IMR-90 (cell line): ENCODE measurements at regions not wholly inside any gene's neighbourhood (a gene's known extent, or its start where the extent isn't known, plus 50 kb on each side); places are given as distances from the start of the nearest gene placed in this dataset.

Experiments used
- CEBPB ChIP-seq: IDR thresholded peaks from 2 replicates; pipeline ENCODE4 v1.6.1; 2012; ENCODE audit warnings: low read depth, low read length, improper control_type of control experiment
- CHD1 ChIP-seq: IDR thresholded peaks from 2 replicates; pipeline ENCODE4 v1.6.1; 2012; ENCODE audit warnings: low read depth, low read length, improper control_type of control experiment
- CTCF ChIP-seq: conservative IDR thresholded peaks from 2 replicates; pipeline ENCODE4 v1.5.1; 2012; ENCODE audit warnings: mild to moderate bottlenecking, low read depth, low read length, improper control_type of control experiment
- MAZ ChIP-seq: IDR thresholded peaks from 2 replicates; pipeline ENCODE4 v1.6.1; 2012; ENCODE audit warnings: low read depth, mild to moderate bottlenecking, low read length, improper control_type of control experiment, moderate library complexity, borderline replicate concordance
- NFE2L2 ChIP-seq: fragments of 150-350 bp; IDR thresholded peaks from 2 replicates; pipeline ENCODE4 v1.6.1; 2016; ENCODE audit warnings: low read depth, mild to moderate bottlenecking, low read length
- POLR2A ChIP-seq: IDR thresholded peaks from 2 replicates; pipeline ENCODE4 v1.6.1; 2012; ENCODE audit warnings: mild to moderate bottlenecking, low read depth, low read length
- RFX5 ChIP-seq: IDR thresholded peaks from 2 replicates; pipeline ENCODE4 v1.8.0; 2012; ENCODE audit warnings: low read depth, mild to moderate bottlenecking, low read length, moderate library complexity
- SMC3 ChIP-seq: fragments of 150-350 bp; IDR thresholded peaks from 2 replicates; pipeline ENCODE4 v1.6.1; 2016; ENCODE audit warnings: low read depth, mild to moderate bottlenecking, antibody characterized with exemption, low read length, moderate library complexity
- USF2 ChIP-seq: fragments of 150-350 bp; IDR thresholded peaks from 2 replicates; pipeline ENCODE4 v1.6.1; 2017; ENCODE audit warnings: mild to moderate bottlenecking, antibody characterized with exemption, low read length, low read depth

GRCh38 chr5:124297826-124298225, 448.6 kb downstream of the ZNF608 start:
- TF ChIP-seq SMC3 (no peak), CTCF (no peak), CHD1 (no peak), NFE2L2 (no peak), USF2 (no peak), POLR2A (no peak), RFX5 (no peak), CEBPB (no peak), MAZ (no peak)
